OCI-LY3 (cell line): ENCODE measurements at regions not wholly inside any gene's neighbourhood (a gene's known extent, or its start where the extent isn't known, plus 50 kb on each side); places are given as distances from the start of the nearest gene placed in this dataset.
"Not testable (repeated sequence)": the region's sequence is repeated elsewhere in the genome, so short reads cannot be mapped to it uniquely, and the experiment has no call there.

Source experiments
- CTCF ChIP-seq: fragments of 200-600, 300-600 bp; sonication (generic); IDR thresholded peaks from 2 replicates; pipeline ENCODE4 v1.5.1; 2014; ENCODE audit warnings: antibody characterized with exemption, low read length, low read depth
- EZH2phosphoT487 ChIP-seq: fragments of 200-600 bp; shearing (Covaris generic); IDR thresholded peaks from 2 replicates; pipeline ENCODE4 v1.6.1; 2018; ENCODE audit warnings: antibody characterized with exemption, mixed run types, low read depth

GRCh38 chr14:106468869-106469268 is 942.5 kb downstream of the TMEM121 start:
- not testable (repeated sequence) for TF ChIP-seq CTCF, EZH2phosphoT487
